SKM-1 (cell line): ENCODE measurements at regions not wholly inside any gene's neighbourhood (a gene's known extent, or its start where the extent isn't known, plus 50 kb on each side); places are given as distances from the start of the nearest gene placed in this dataset.
"Not testable (repeated sequence)": the region's sequence is repeated elsewhere in the genome, so short reads cannot be mapped to it uniquely, and the experiment has no call there.

Source experiments
- DNase-seq: peaks from one replicate; lab custom pipeline; 2025; ENCODE audit not compliant: unreplicated experiment; lab: John Stamatoyannopoulos, UW

GRCh38 chrX:95218976-95219375, 1465.7 kb upstream of the DIAPH2 start:
- no peak for DNase-seq

- no peak for DNase-seq
These were observed 1436.3 kb upstream of the DIAPH2 start for GRCh38 chrX:95248386-95248785.

- no peak for DNase-seq
These were observed 1394.2 kb upstream of the DIAPH2 start for GRCh38 chrX:95290455-95290854.

- no peak for DNase-seq
These were observed 1393.1 kb upstream of the DIAPH2 start for GRCh38 chrX:95291561-95291960.

DNA sequence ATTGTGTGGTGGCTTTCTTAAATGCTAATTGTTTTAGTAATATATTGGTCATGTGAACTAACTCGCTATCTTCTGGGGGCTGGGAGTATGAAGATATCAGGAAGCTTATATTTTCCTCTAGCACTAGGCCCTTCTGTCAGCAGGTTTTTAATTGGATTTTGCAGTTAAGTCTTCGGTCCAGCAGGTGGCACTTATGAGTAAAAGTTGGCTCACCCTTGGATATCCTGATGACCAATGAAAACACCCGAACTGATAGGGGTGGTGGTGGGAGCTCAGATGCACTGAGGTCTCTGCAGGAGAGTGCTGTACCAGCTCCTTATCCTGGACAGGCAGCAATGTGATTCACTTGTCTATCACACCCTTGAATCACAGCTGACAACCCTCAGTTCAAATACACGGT, 1365.8 kb upstream of the DIAPH2 start:
- DNase-seq = no peak

- DNase-seq = no peak
These were observed 1359.5 kb upstream of the DIAPH2 start for GRCh38 chrX:95325185-95325584.

GRCh38 chrX:95330292-95330691, 1354.3 kb upstream of the DIAPH2 start:
- DNase-seq = no peak

GRCh38 chrX:95332530-95332929, 1352.1 kb upstream of the DIAPH2 start:
- DNase-seq = no peak

- no peak for DNase-seq
These were observed 1337.8 kb upstream of the DIAPH2 start for GRCh38 chrX:95346856-95347255.

GRCh38 chrX:95350774-95351488, 1333.7 kb upstream of the DIAPH2 start:
- DNase-seq = no peak

GRCh38 chrX:95367286-95367685, 1317.4 kb upstream of the DIAPH2 start:
- DNase-seq = no peak

DNA sequence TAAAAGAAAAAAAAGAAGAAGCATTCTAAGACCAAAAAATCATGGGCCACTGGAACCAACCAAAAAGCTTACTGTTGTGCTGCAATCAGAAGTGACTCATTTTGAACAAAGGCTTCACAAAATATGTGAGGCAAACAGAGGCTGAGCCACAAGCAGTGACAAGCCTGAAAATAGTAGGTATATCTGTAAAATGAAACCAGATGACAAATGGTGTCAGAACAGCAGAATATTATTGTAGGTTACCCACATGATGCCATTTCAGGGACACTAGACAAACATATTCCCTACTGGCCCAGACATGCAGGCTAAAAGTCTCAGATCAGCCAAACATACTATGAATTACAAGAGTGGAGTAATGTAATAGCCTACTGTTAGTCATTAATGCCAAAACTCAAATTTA, 1301.8 kb upstream of the DIAPH2 start:
- DNase-seq = no peak

- DNase-seq = no peak
These were observed 1300.9 kb upstream of the DIAPH2 start for GRCh38 chrX:95383778-95384177.

DNA sequence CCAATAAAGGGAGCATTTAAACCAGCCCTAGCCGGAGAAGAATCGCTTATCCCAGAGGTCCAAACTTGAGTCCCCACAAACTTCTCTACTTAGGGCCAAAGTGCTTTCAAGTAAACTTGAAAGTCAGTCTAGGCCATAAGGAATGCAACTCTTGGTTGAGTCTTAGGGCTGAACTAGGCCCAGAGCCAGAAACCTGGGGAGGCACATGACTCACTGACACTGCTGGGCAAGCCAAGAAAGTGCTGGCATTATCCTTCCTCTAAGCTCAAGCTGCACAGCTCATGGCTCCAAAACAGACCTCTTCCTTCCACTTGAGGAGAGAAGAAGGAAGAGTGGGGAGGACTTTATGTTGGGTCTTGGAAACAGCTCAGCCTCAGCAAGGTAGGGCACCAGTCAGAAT, 1257.3 kb upstream of the DIAPH2 start:
- no peak for DNase-seq

DNA sequence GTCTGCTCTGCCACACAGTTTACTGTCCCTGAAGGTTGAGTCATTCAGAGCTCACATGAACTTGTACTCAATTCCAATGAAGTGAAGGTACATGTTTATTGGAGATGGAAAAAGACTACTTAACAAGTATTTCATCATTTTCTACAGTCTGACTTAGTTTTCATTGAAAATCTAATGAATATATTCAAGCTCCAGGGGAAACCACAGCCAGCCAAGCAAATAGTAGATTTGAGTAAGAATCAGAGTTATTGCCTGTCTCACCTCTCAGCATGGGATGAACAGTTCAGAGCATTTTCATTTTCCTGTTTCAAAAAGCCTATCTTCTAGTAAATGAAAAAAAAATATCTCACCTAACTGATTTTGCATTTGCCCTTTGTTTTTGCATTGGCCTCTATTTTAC, 1249.4 kb upstream of the DIAPH2 start:
- no peak for DNase-seq

- no peak for DNase-seq
These were observed 1242.8 kb upstream of the DIAPH2 start for GRCh38 chrX:95441836-95442235.

DNA sequence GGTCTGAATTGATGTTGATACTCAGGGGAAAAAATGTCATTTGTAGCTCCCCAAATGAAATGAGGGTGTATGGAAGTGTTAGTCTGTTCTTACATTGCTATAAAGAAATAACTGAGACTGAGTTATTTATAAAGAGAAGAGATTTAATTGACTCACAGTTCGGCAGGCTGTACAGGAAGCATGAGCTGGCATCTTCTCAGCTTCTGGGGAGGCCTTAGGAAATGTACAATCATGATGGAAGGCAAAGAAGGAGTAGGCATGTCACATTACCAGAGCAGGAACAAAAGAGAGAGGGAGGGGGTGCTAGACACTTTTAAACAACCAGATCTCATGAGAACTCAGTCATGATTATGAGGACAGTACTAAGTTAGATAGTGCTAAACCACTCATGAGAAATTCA, 1199.9 kb upstream of the DIAPH2 start:
- no peak for DNase-seq

- DNase-seq = no peak
These were observed 1178.9 kb upstream of the DIAPH2 start for GRCh38 chrX:95505721-95506120.

- DNase-seq = no peak
These were observed 1175.2 kb upstream of the DIAPH2 start for GRCh38 chrX:95509474-95509873.

DNA sequence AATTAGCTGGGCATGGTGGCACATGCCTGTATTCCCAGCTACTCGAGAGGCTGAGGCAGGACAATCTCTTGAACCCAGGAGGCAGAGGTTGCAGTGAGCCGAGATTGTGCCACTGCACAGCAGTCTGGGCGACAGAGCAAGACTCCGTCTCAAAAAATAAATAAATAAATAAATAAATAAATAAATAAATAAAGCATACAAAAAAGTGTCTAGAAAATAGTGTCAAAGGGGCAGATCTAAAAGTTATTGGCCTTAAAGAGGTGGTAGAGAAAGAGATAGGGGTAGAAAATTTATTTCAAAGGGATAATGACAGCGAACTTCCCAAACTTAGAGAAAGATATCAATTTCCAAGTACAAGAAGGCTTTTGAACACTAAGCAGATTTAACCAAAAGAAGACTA, 1160.6 kb upstream of the DIAPH2 start:
- not testable (repeated sequence) for DNase-seq

DNA sequence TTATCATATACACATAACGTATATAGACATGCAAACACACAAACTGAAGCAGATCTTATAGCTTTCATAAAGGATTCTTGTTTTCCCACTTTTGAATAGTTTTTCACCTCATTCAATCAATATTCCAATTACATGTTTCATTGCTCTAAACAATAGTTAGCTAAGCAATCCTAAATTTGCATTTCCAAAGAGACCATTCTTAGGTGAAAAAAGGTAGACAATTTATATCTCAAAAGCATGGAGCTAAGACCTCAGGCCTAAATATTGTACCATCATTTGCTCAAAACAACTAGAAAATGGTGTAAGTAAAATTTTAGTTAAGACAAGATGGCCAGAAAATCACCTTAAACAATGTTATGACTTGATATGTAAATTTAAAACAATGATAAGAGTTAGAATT, 1148.5 kb upstream of the DIAPH2 start:
- no peak for DNase-seq

DNA sequence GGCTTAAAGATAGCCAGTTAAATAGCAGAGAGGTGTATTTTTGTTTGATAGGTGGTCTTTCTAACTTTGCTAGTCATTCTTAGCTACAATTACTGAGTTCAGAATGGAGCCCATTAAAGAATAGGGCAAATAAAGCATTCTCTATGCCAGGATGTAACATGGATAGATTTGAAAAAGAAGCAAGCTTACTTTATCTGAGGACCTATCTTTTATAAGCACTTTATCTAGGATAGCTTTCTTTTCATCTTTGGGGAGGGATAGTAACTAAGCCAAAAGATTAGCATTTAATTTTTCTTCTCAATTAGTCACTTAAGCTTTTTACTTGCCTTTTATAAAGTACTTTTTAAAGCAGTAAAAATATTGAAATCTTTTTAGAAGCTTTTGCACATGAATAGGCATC, 1148.0 kb upstream of the DIAPH2 start:
- no peak for DNase-seq

DNA sequence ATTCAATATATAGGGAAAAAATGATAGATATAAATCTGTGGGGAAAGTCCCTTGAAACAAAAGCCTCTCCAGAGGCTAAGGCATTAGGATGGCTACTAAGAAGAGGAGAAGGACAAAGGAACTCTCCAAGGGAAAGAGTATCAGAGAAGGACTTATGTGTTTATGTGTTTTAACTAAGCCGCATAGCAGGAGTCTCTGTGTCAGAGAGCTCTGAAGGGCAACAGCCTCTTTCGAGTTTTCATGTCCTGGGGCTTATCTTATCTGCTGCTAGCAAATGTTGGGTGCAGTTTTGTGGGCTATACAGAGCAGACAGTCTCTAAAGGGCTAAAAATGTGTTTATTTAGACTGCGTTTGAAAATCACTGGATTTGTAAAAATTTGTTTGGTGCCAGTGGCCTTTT, 1145.6 kb upstream of the DIAPH2 start:
- no peak for DNase-seq
